Sigmoid colon (tissue), 4 donors: ENCODE measurements at regions not wholly inside any gene's neighbourhood (a gene's known extent, or its start where the extent isn't known, plus 50 kb on each side); places are given as distances from the start of the nearest gene placed in this dataset.

Source experiments
- CTCF ChIP-seq, 4 experiments: fragments of 450-650 bp in 3 of 4; fragments of 200-600 bp in 1 of 4; IDR thresholded peaks; one replicate each; pipeline ENCODE4 v1.5.1; 2016 to 2019; ENCODE audit warnings: antibody characterized with exemption in 4 of 4, mild to moderate bottlenecking in 3 of 4, moderate library complexity in 2 of 4
- EP300 ChIP-seq, 4 donors: sonication (generic); formaldehyde crosslinking; IDR thresholded peaks; one replicate each; pipeline ENCODE4 v1.6.1; 2017; ENCODE audit warnings: antibody characterized with exemption in 4 of 4
- POLR2A ChIP-seq, 2 donors: fragments of 450-650 bp; IDR thresholded peaks; one replicate each; pipeline ENCODE4 v1.6.1; 2016; ENCODE audit warnings: antibody characterized with exemption in 2 of 2, mild to moderate bottlenecking in 2 of 2, moderate library complexity in 2 of 2

- no peak for TF ChIP-seq POLR2A (IDR thresholded peaks at IDR 0.05)
- TF ChIP-seq CTCF (IDR thresholded peaks at IDR 0.05) = no peak
- TF ChIP-seq EP300 (IDR thresholded peaks at IDR 0.05) = no peak
Measured at GRCh38 chr16:48481211-48481610, 96.0 kb upstream of the SIAH1 start.
